T1000 (cell line): ENCODE measurements at regions not wholly inside any gene's neighbourhood (a gene's known extent, or its start where the extent isn't known, plus 50 kb on each side); places are given as distances from the start of the nearest gene placed in this dataset.
"Not testable (repeated sequence)": the region's sequence is repeated elsewhere in the genome, so short reads cannot be mapped to it uniquely, and the experiment has no call there.

Experiments used
- DNase-seq: peaks from one replicate; lab custom pipeline; 2025; ENCODE audit warnings: mixed read lengths; lab: John Stamatoyannopoulos, UW

DNA sequence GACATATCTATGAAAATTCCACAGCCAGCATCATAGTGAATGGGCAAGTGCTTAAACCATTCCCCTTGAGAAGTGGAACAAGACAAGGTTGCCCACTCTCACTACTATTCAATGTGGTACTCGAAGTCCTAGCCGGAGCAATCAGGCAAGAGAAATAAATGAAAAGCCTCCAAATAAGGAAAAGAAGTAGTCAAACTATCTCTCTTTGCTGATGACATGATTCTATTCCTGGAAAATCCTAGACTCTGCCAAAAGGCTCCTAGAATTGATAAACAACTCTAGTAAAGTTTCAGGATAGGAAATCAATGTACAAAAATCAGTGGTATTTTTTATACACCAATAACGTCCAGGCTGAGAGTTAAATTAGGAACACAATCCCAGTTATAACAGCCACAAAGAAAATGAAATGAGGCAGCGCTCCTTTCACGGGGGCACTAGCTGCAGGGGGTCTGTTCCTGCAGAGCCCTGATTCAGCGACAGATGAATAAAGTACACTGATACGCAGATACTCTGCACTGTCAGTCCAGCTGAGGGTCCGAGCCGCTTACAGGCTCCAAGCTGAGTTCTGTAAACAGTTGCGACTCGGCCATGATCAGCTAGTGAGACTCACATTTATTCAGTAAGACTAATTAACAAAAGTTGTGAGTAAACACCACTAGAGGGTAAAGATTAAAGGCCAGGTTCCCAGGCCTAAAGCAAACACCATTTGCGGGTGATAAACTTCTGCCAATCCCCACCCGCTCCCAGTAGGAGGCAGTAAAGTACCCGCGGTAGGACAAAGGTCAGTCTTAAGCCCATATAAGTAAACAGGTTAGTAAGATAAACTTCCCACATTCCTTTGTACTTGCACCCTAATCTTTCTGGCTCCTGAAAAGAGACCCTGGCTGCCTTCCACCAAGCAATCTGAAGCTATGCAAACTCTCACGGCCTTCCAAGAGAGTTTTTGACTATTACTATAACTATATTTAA lies 290.6 kb upstream of the GRID2 start:
- no peak for DNase-seq

DNA sequence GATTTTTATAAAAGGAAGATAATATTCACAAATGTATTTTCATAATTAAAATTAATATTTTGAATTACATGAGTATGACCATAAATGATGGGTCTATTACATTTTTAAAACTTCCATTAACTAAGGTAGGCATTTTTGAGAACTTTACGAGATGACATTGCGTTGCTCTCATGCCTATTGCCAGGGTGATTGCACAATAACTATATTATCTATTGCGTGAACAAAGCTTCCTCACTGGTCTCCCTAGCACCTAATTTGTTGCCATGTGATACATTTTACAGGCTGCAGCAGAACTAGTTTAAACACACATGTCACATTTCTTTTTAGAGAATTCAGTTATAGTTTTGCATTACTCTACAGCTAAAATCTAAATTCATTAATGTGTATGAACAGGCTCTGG lies 289.7 kb upstream of the GRID2 start:
- no peak for DNase-seq

DNA sequence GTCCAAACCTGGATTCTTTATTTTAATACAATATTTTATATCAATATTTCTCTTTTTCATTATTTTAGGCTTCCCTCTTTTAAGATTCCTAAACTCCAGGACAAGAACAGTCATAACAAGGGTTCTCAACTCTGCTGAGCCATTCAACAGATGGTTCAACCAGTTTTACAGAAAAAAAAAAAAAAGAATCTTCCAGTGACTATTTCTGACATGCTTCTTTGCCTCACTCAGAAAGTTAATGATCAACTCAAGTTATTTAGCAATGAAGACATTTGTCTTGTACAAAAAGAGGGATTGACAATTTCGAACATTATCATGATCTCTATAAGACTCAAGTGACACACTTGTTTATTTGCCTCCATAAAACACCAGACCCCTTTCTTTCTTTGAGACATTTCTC lies 282.6 kb upstream of the GRID2 start:
- DNase-seq = no peak

DNA sequence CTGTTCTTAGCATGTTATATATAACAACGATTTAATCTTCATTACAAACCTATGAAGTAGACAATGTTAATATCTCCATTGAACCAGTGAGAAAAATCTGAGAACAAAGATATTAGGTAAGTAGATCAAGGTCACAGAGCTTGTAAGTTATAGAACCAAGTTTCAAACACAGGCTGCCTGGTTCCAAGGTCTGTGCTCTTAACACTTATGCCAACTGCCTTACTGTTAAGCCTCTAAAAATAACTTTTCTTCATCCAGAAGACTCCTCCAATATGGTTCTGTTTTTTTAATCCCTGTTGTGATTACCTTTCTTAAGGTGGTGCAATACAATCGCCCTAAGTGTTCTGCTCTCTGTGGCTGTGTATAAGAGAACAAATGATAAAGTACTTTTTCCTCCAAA lies 282.0 kb upstream of the GRID2 start:
- no peak for DNase-seq

DNA sequence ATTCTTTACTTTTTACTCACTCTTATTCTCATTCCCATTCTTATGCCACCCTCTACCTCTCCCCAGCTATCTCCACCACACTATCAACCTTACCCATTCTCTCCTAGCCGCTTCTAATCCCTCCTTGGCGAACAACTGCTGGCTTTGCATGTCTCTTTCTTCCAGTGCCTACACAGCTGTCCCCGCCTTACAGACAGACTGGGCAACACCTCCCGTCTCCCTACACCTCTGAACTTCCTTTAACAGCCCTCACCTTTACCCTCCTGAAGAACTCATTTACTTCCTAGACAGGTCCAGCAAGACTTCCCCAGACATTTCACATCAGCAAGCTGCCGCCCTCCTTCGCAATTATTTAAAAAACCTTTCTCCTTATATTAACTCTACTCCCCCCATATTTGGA lies 274.9 kb upstream of the GRID2 start:
- DNase-seq = not testable (repeated sequence)

DNA sequence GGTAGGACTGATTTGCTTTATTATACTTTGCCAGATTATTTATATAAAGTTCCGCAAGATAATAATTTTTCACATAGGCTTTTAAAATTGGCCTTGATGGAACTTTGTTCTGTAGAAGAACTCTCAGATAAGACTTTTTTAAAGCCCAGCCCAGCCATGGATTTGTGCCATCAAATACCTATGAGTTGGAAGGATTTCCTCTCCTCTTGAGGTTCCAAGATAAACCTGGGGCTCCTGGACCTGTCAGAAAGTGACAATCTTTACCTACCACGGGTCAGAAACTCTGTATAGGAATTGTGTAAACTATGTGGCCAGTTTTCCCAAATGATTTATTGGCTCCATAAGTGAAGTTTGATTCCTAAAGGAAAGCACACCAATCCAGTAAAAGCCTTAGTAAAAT lies 271.9 kb upstream of the GRID2 start:
- no peak for DNase-seq

DNA sequence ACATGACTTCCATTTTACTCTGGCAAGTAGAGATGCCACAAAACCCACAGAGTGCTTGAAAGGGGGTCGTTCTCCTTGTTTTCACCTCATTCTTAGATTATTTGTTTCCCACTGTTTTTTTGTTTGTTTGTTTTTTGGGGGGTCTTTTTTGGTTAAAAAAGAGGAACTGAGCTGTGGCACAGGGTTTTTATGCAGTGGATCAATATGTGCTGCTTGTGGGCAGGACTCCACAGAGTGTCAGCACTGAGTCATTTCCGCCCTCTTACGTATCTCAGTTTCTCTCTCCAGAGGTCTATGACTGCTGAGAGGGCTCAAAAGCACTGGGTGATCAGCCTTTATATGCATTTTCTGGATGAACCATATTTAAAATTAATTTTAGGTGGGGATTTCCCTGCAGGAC lies 268.1 kb upstream of the GRID2 start:
- DNase-seq = no peak

DNA sequence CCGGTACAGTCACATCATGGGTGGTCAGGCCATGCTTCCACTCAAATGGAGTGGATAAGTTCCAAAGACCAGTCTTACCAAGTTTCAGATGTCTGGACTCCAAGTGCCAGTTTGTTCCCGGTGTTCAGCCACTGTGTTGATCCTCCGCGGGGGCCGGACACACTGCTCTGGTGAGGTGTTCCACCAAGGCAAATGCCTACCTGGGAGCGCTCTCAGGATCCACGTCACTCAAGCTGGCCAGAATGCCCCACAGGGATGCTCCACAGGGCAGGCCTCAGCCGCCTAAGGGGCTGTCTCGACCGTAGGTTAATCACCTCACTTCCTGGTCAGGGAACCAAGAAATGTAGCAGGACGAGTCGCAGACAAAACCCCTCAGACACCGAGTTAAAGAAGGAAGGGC lies 258.0 kb upstream of the GRID2 start:
- DNase-seq = no peak

DNA sequence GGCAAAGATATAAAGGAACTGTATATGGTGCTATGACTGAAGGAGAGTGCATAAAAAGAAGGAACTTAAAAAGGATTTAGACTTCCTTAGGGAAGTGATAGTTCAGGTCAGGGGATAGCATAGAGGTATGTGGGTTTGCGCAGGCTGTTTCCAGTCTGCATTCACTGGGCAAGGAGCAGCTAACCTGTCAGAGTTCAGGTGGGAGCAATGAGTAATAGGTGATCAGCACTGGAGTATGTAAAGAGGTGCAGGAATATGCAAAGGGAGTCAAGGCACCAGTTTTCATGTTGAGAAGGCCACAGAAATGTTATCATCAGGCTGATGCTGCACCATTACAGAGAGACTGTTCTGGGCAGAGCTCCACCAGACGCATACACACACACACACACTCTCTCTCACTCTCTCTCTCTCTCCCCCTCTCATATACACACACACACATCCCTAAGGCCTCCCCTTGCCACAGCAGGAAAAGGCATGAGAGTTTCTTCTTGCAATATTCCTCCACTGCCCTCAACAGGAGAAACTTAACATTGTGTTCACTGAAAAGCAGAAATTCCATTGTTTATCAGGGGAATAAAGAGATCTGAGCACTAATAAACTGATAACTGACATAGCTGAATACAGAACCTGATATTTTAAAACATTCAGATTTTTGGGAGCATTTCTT lies 256.4 kb upstream of the GRID2 start:
- no peak for DNase-seq

DNA sequence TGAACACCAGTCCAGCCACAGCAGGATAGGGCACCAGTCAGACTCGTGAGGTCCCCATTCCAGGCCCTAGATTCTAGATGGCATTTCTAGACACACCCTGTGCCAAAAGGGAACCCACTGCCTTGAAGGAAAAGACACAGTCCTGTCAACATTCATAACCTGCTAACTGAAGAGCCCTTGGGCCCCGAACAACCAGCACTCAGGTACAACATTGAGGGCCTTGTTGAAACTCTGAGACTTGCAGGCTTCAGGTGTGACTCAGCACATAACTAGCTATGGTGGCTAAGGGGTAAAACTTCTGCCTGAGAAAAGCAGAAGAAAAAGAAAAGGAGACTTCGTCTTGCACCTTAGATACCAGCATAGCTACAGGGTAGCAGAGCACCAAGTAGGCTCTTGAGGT lies 252.9 kb upstream of the GRID2 start:
- DNase-seq = no peak

DNA sequence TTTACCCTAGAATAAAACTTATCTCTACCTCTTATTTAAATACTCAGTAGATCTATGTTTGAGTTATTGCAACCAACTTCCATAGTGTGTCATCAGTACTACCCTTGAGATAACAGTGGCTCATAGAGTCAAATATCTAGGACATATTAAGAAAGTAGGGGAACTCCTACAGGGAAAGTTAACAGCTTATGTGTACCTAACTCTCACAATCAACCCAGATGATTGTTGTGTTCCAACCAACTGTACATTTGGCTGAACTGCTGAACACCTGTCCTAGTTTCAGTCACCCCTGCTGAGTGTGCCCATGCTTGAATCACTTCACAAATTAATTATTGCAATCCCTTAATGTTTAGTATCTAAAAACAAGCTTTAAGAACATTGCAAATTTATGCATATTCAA lies 244.2 kb upstream of the GRID2 start:
- DNase-seq = no peak

DNA sequence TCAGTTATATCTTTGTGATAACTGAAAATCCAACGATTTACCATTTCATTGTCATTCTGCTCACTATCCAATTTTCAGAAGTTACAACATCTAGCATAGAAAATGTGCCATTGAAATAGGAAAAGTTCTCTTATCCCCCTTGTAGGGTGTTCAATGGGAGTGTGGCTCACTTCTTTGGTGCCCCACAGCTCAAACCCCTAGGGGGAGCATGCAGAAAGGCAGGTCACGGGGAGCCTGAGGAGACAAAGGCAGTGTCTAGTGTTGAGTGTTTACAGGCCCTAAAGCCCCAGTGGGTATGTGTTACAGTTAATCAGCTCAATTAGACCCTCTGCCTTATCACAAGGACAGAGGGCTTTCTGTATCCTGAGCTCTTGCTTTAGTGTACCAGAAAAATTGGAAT lies 243.4 kb upstream of the GRID2 start:
- DNase-seq = no peak

DNA sequence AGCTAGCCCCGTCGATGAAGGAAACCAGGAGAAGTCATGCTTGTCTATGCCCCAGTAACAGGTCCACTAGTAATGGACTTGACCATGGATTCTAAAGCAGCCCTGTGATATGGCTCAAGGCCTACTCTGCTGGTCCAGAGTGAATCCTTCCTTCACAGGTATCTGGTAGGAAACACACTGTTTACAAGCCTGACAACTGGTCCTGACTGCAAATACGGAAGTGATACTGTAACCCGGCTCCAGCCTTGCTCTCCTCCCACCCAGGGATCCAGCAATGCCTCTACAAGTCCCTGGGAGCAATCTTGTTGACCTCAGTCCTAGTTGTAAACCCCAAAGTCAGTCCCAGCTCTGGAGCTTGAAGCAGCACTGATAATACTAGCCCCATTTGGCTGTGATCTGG lies 239.2 kb upstream of the GRID2 start:
- DNase-seq = no peak

DNA sequence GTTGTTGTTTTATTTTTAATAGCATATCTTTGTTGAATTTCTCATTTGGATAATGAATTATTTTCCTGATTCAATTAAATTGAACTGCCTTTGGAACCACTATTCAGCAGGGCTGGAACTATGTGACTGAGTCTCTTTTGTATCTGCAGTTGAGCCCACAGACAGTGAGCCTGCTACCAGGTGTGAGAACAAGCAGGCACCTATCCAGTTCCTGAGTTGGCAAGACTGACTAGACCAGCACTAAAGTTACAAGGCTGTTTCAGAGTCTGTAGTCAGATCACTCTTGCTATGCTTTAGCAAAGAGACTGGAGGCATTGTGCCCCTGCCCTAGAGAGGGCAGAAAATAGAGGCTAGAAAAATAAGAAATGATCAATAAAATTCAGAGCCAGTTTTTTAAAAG lies 237.3 kb upstream of the GRID2 start:
- DNase-seq = no peak

DNA sequence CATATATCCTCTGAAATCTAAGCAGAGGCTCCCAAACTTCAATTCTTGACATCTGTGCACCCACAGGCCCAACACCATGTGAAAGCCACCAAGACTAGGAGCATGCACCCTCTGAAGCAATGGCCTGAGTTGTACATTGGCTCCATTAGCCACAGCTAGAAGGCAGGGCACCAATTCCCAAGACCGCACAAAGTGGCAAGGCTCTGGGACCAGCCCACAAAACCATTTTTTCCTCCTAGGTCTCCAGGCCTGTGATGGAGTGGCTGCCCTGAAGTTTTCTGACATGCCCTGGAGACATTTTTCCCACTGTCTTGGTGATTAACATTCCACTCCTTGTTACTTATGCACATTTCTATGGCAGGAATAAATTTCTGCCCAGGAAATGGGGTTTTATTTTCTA lies 232.2 kb upstream of the GRID2 start:
- no peak for DNase-seq

DNA sequence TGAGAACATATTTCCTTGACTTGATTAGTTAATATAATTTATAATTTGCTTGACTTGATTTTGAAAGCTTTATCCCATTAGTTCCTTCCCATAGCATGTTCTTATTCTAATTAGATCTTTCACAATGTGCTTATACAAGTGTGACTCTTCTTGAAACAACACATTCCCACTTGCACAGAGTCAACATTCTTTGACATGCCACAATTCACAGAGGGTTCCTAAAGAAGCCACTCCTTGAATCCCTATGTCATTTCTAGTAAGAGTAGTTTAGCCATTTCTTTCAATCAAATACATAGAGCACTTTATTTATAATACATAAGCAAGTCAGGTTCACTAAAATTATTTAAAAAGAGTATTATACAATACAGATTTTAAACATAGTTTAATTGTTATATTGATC lies 228.9 kb upstream of the GRID2 start:
- DNase-seq = no peak

DNA sequence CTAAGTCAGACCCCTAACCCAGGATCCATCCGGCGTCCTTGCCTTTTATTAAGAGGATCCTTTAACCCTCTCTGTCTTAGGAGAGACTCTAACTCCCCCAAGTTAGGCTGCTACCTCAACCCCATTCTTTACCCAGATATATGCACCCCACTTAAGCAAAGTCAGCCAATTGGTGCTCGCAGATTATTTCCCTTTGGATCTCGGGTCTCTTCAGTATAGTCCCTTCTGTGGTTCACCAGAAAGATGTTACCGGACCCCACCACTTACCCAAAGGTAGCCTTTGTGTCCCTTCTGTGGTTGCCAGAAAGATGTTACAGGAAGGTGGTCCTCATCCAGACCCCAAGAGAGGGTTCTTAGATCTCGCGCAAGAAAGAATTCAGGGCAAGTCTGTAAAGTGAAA lies 212.9 kb upstream of the GRID2 start:
- DNase-seq = no peak

DNA sequence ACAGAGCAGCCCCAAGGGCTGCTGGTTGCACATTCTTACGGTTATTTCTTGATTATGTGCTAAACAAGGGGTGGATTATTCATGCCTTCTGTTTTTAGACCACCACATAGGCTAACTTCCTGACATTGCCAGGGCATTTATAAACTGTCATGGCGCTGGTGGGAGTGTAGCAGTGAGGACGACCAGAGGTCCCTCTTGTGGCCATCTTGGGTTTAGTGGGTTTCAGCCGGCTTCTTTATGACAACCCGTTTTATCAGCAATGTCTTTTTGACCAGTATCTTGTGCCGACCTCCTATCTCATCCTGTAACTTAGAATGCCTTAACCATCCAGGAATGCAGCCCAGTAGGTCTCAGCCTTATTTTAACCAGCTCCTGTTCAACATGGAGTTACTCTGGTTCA lies 212.4 kb upstream of the GRID2 start:
- DNase-seq = no peak

DNA sequence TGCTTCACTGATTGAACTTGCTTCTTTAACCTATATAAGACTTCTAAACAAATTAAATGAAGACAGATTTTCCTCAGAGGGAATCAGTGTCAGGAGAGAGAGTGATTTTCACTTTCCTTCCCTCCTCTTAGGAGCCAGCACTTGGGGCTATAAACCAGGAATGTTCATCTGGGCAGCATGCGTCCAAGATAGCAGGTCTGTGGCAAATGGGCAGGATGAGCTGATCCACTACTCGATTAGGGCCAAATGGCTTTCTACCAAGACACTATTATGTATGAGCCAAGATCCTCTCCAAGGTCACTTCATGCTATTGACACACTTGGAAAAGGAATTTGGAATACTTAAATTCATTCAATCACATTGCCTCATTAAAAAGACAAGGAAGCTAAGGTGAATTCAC lies 203.9 kb upstream of the GRID2 start:
- DNase-seq = no peak

DNA sequence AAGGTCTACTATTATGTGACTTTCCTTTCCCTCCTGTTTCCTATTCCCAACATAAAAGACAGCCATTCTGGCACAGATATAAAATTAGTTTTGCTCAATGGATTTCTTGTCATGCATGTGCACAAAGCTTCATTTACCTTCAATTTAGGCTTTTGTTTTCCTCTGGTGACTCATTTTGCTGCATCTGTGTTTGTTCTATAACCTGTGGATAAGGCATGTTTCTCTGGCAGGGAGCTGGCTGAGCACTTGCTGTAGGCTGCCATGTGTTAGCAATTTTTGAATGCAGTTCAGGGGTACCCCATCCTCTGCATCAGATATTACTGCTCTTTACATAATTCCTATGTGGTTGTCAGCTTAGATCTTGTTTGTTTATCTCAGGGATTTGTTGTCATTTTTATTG lies 202.8 kb upstream of the GRID2 start:
- DNase-seq = no peak

DNA sequence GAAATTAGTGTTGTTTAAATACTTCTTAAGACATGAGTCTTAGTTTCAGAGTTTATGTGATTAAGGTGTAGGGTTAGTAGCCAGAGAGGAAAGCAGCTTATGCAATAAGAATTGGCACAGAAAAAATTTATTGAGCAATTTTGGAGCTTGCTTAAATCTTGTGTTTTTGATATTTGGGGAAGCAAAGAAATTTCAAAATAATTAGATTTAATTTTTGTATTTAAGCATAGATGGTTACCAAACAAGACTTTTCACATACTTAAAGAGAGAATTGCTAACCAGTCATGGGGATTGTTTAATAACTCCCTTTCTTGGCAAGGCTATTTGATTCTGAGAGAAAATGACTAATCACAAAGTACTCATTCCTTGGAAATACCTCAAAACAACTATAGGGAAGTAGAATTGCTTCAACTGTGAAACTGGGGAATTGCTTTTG lies 202.0 kb upstream of the GRID2 start:
- no peak for DNase-seq

DNA sequence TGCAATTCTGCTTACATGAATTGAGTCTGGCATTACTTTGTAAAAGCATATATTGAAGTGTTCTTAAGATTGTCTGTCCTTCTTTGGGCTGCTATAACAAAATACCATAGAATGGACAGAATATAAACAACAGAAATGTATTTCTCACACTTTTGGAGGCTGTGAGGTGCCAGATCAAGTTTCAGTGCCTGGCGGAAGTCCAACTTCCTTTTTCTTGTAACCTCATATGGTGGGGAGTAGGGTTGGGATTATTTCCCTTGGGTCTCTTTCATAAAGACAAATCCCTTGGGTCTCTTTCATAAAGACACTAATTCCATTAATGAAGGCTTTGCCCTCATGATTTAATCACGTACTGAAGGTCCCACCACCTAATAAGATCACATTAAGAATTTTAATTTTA lies 199.3 kb upstream of the GRID2 start:
- DNase-seq = no peak

DNA sequence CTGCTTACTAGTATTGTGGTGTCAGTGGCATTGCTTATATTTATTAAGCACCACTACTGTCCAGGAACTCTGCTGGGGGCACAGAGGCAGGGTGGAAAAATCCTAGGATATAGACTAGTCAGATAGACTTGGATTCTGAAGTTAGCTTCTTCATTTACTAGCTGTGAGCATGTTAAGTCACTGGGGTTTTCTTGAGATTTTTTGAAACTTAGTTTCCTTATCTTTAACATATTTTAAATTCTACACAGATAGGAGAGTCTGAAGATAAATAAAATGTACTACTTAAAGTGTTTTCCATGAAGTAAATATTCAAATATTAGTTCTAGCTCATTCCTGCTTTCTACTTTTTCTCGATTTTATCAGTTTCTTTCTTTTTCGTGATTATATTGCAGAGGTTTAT lies 196.9 kb upstream of the GRID2 start:
- DNase-seq = no peak

DNA sequence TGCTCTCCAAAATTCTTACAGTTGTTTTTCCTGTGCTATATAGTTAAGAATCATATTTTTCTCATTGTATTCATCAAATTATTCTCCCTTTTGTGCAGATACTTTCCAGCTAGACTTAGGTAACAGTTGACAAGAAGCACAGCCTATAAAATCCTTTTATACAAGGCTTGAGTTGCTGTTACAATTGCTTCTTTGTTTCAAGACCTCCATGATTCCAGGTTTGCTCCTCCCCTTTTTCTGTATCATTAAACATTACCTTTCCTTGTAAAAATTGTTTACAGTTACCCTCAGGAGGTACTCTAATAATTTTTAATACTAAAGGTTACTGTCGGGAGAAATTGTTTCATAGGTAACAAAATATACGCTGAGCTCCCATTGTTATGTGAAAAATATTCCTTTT lies 192.3 kb upstream of the GRID2 start:
- no peak for DNase-seq
